ENCODE measurements at regions not wholly inside any gene's neighbourhood (a gene's known extent, or its start where the extent isn't known, plus 50 kb on each side); places are given as distances from the start of the nearest gene placed in this dataset.

- DNase-seq (ENCODE audit: insufficient read length, low spot score, missing footprints) = no peak
- Histone ChIP-seq H3K4me1 (ENCODE audit: insufficient read depth, low read length) (no peaks in the 10 kb centered on the region), H2AFZ (ENCODE audit: low read length) (no peak overlapping the region), H3K4me3 (ENCODE audit: insufficient read depth, low read length) (no peak overlapping the region), H3K4me2 (ENCODE audit: insufficient read depth, low read length) (no peak overlapping the region), H3K27me3 (ENCODE audit: insufficient read depth, low read length) (no peaks in the 10 kb centered on the region), H3K36me3 (ENCODE audit: insufficient read depth, low read length) (no peaks in the 10 kb centered on the region), H3K27ac (ENCODE audit: low read depth, low read length) (no peak overlapping the region), H3K79me2 (ENCODE audit: insufficient read depth, low read length) (no peaks in the 10 kb centered on the region), H4K20me1 (ENCODE audit: insufficient read depth, low read length) (no peaks in the 10 kb centered on the region), H3K9me3 (ENCODE audit: low read depth, low read length) (no peaks in the 10 kb centered on the region)
- no peak for TF ChIP-seq CTCF (IDR thresholded peaks at IDR 0.05; ENCODE audit: extremely low read depth, low read depth, low read length)
Measured at GRCh38 chr3:177606891-177607290, 409.6 kb upstream of the TBL1XR1 start.

GRCh38 chr3:177607589-177607988 is 410.3 kb upstream of the TBL1XR1 start:
- no peak overlapping the region for H3K4me2 ChIP-seq (ENCODE audit: insufficient read depth, low read length)
- H3K79me2 ChIP-seq (ENCODE audit: insufficient read depth, low read length) = no peaks in the 10 kb centered on the region
- no peaks in the 10 kb centered on the region for H4K20me1 ChIP-seq (ENCODE audit: insufficient read depth, low read length)
- no peak overlapping the region for H2AFZ ChIP-seq (ENCODE audit: low read length)
- no peak overlapping the region for H3K4me3 ChIP-seq (ENCODE audit: insufficient read depth, low read length)
- H3K9me3 ChIP-seq (ENCODE audit: low read depth, low read length) = no peaks in the 10 kb centered on the region
- no peaks in the 10 kb centered on the region for H3K27me3 ChIP-seq (ENCODE audit: insufficient read depth, low read length)
- no peak overlapping the region for H3K27ac ChIP-seq (ENCODE audit: low read depth, low read length)
- no peak for TF ChIP-seq CTCF (IDR thresholded peaks at IDR 0.05; ENCODE audit: extremely low read depth, low read depth, low read length)
- no peaks in the 10 kb centered on the region for H3K4me1 ChIP-seq (ENCODE audit: insufficient read depth, low read length)
- no peaks in the 10 kb centered on the region for H3K36me3 ChIP-seq (ENCODE audit: insufficient read depth, low read length)
- DNase-seq (ENCODE audit: insufficient read length, low spot score, missing footprints) = no peak

GRCh38 chr3:177608443-177608842 is 411.2 kb upstream of the TBL1XR1 start:
- H3K9me3 ChIP-seq (ENCODE audit: low read depth, low read length) = no peaks in the 10 kb centered on the region
- no peak for DNase-seq (ENCODE audit: insufficient read length, low spot score, missing footprints)
- H2AFZ ChIP-seq (ENCODE audit: low read length) = no peak overlapping the region
- H3K4me3 ChIP-seq (ENCODE audit: insufficient read depth, low read length) = no peak overlapping the region
- no peak for TF ChIP-seq CTCF (IDR thresholded peaks at IDR 0.05; ENCODE audit: extremely low read depth, low read depth, low read length)
- H3K79me2 ChIP-seq (ENCODE audit: insufficient read depth, low read length) = no peaks in the 10 kb centered on the region
- no peaks in the 10 kb centered on the region for H3K4me1 ChIP-seq (ENCODE audit: insufficient read depth, low read length)
- no peaks in the 10 kb centered on the region for H3K27me3 ChIP-seq (ENCODE audit: insufficient read depth, low read length)
- no peaks in the 10 kb centered on the region for H4K20me1 ChIP-seq (ENCODE audit: insufficient read depth, low read length)
- no peaks in the 10 kb centered on the region for H3K36me3 ChIP-seq (ENCODE audit: insufficient read depth, low read length)
- H3K27ac ChIP-seq (ENCODE audit: low read depth, low read length) = no peak overlapping the region
- H3K4me2 ChIP-seq (ENCODE audit: insufficient read depth, low read length) = no peak overlapping the region

- no peak overlapping the region for H3K4me3 ChIP-seq (ENCODE audit: insufficient read depth, low read length)
- no peak overlapping the region for H2AFZ ChIP-seq (ENCODE audit: low read length)
- no peaks in the 10 kb centered on the region for H3K9me3 ChIP-seq (ENCODE audit: low read depth, low read length)
- no peak for DNase-seq (ENCODE audit: insufficient read length, low spot score, missing footprints)
- H3K4me1 ChIP-seq (ENCODE audit: insufficient read depth, low read length) = peaks cover 1% of the 10 kb centered on the region
- no peak overlapping the region for H3K4me2 ChIP-seq (ENCODE audit: insufficient read depth, low read length)
- TF ChIP-seq CTCF (IDR thresholded peaks at IDR 0.05; ENCODE audit: extremely low read depth, low read depth, low read length) = no peak
- H3K27me3 ChIP-seq (ENCODE audit: insufficient read depth, low read length) = no peaks in the 10 kb centered on the region
- no peak overlapping the region for H3K27ac ChIP-seq (ENCODE audit: low read depth, low read length)
- no peaks in the 10 kb centered on the region for H4K20me1 ChIP-seq (ENCODE audit: insufficient read depth, low read length)
- no peaks in the 10 kb centered on the region for H3K36me3 ChIP-seq (ENCODE audit: insufficient read depth, low read length)
- no peaks in the 10 kb centered on the region for H3K79me2 ChIP-seq (ENCODE audit: insufficient read depth, low read length)
Measured at GRCh38 chr3:177609613-177610012, 412.3 kb upstream of the TBL1XR1 start.

All from osteoblast (primary cell).